NOMO-1 treated with DMSO at 0.1 percent for 48 hours (cell line): ENCODE measurements at regions not wholly inside any gene's neighbourhood (a gene's known extent, or its start where the extent isn't known, plus 50 kb on each side); places are given as distances from the start of the nearest gene placed in this dataset.

Experiments
- DNase-seq: peaks from one replicate; lab custom pipeline; 2025; ENCODE audit not compliant: unreplicated experiment; lab: John Stamatoyannopoulos, UW

GRCh38 chr14:54207075-54207474, 189.7 kb upstream of the CDKN3 start:
- DNase-seq, result no peak

GRCh38 chr14:54207476-54208462, 189.0 kb upstream of the CDKN3 start:
- no peak for DNase-seq

- no peak for DNase-seq
Observed at GRCh38 chr14:54208751-54209150, 188.1 kb upstream of the CDKN3 start.

GRCh38 chr14:54209511-54210250, 187.1 kb upstream of the CDKN3 start:
- no peak for DNase-seq

- DNase-seq, result no peak
Observed at GRCh38 chr14:54211551-54212308, 185.1 kb upstream of the CDKN3 start.

GRCh38 chr14:54213536-54213935, 183.3 kb upstream of the CDKN3 start:
- DNase-seq, result no peak

GRCh38 chr14:54216827-54217226, 180.0 kb upstream of the CDKN3 start:
- DNase-seq, result no peak

GRCh38 chr14:54219261-54220070, 177.3 kb upstream of the CDKN3 start:
- DNase-seq, result no peak

- DNase-seq, result no peak
Observed at GRCh38 chr14:54220071-54220703, 176.6 kb upstream of the CDKN3 start.

GRCh38 chr14:54220704-54221431, 175.9 kb upstream of the CDKN3 start:
- no peak for DNase-seq

GRCh38 chr14:54221432-54221803, 175.4 kb upstream of the CDKN3 start:
- no peak for DNase-seq

GRCh38 chr14:54221971-54222370, 174.8 kb upstream of the CDKN3 start:
- no peak for DNase-seq

- no peak for DNase-seq
Observed at GRCh38 chr14:54223831-54224402, 172.9 kb upstream of the CDKN3 start.

- DNase-seq, result no peak
Observed at GRCh38 chr14:54225457-54226060, 171.2 kb upstream of the CDKN3 start.

- no peak for DNase-seq
Observed at GRCh38 chr14:54226103-54226502, 170.7 kb upstream of the CDKN3 start.

GRCh38 chr14:54226558-54226957, 170.2 kb upstream of the CDKN3 start:
- no peak for DNase-seq

GRCh38 chr14:54229136-54229535, 167.7 kb upstream of the CDKN3 start:
- DNase-seq, result no peak

- no peak for DNase-seq
Observed at GRCh38 chr14:54230645-54231044, 166.2 kb upstream of the CDKN3 start.

- DNase-seq, result no peak
Observed at GRCh38 chr14:54232735-54233134, 164.1 kb upstream of the CDKN3 start.
